ENCODE measurements at regions not wholly inside any gene's neighbourhood (a gene's known extent, or its start where the extent isn't known, plus 50 kb on each side); places are given as distances from the start of the nearest gene placed in this dataset.

- no peak for ATAC-seq
- Mint-ChIP-seq H3K4me1 (ENCODE audit: low read depth) (no peaks in the 10 kb centered on the region), H3K4me3 (no peak overlapping the region), H3K9me3 (no peaks in the 10 kb centered on the region), H3K27me3 (peaks cover 2% of the 10 kb centered on the region), H3K36me3 (ENCODE audit: low read depth) (no peaks in the 10 kb centered on the region), H3K27ac (no peak overlapping the region)
- ChIA-PET POLR2A (interaction anchor here (0.7 kb wide), 1 partner anchor 73 kb away, joined by 3 read pairs; no protein-coding TSS in a partner anchor), CTCF (no interaction called here)
- TF ChIP-seq, protein P1, sequence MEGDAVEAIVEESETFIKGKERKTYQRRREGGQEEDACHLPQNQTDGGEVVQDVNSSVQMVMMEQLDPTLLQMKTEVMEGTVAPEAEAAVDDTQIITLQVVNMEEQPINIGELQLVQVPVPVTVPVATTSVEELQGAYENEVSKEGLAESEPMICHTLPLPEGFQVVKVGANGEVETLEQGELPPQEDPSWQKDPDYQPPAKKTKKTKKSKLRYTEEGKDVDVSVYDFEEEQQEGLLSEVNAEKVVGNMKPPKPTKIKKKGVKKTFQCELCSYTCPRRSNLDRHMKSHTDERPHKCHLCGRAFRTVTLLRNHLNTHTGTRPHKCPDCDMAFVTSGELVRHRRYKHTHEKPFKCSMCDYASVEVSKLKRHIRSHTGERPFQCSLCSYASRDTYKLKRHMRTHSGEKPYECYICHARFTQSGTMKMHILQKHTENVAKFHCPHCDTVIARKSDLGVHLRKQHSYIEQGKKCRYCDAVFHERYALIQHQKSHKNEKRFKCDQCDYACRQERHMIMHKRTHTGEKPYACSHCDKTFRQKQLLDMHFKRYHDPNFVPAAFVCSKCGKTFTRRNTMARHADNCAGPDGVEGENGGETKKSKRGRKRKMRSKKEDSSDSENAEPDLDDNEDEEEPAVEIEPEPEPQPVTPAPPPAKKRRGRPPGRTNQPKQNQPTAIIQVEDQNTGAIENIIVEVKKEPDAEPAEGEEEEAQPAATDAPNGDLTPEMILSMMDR (IDR thresholded peaks at IDR 0.05) = no peak
- intact Hi-C loops (cut with micrococcal nuclease) = no loop called here
- DNase-seq = no peak
Measured at GRCh38 chr2:48888066-48888465, 132.5 kb upstream of the LHCGR start.

- no peak overlapping the region for H3K27ac Mint-ChIP-seq
- ChIA-PET CTCF (no interaction called here), POLR2A (no interaction called here)
- H3K36me3 Mint-ChIP-seq (ENCODE audit: low read depth) = no peaks in the 10 kb centered on the region
- peaks cover 2% of the 10 kb centered on the region for H3K27me3 Mint-ChIP-seq
- no peak overlapping the region for H3K4me3 Mint-ChIP-seq
- TF ChIP-seq, protein P1 (IDR thresholded peaks at IDR 0.05) = no peak
- no peaks in the 10 kb centered on the region for H3K9me3 Mint-ChIP-seq
- ATAC-seq (no peak), DNase-seq (no peak)
- H3K4me1 Mint-ChIP-seq (ENCODE audit: low read depth) = no peaks in the 10 kb centered on the region
- intact Hi-C loops (cut with micrococcal nuclease) = no loop called here
Measured at GRCh38 chr2:48886919-48887318, 131.4 kb upstream of the LHCGR start.

- ChIA-PET CTCF (no interaction called here), POLR2A (no interaction called here)
- ATAC-seq (no peak), DNase-seq (no peak)
- no peaks in the 10 kb centered on the region for H3K4me1 Mint-ChIP-seq (ENCODE audit: low read depth)
- no peaks in the 10 kb centered on the region for H3K27me3 Mint-ChIP-seq
- TF ChIP-seq, protein P1 (IDR thresholded peaks at IDR 0.05) = no peak
- intact Hi-C loops (cut with micrococcal nuclease) = no loop called here
- H3K4me3 Mint-ChIP-seq = no peak overlapping the region
- no peaks in the 10 kb centered on the region for H3K36me3 Mint-ChIP-seq (ENCODE audit: low read depth)
- H3K27ac Mint-ChIP-seq = no peak overlapping the region
- no peaks in the 10 kb centered on the region for H3K9me3 Mint-ChIP-seq
Measured at GRCh38 chr2:48885841-48886240, 130.3 kb upstream of the LHCGR start.

- no peak overlapping the region for H3K27ac Mint-ChIP-seq
- H3K36me3 Mint-ChIP-seq (ENCODE audit: low read depth) = no peaks in the 10 kb centered on the region
- H3K4me3 Mint-ChIP-seq = no peak overlapping the region
- no peaks in the 10 kb centered on the region for H3K9me3 Mint-ChIP-seq
- no peaks in the 10 kb centered on the region for H3K27me3 Mint-ChIP-seq
- no peaks in the 10 kb centered on the region for H3K4me1 Mint-ChIP-seq (ENCODE audit: low read depth)
- intact Hi-C loops (cut with micrococcal nuclease) = no loop called here
- ATAC-seq = no peak
- TF ChIP-seq, protein P1 (IDR thresholded peaks at IDR 0.05) = no peak
- ChIA-PET CTCF (no interaction called here), POLR2A (interaction anchor here (0.6 kb wide), 1 partner anchor 34 kb away, joined by 3 read pairs; no protein-coding TSS in a partner anchor)
- no peak for DNase-seq
Measured at GRCh38 chr2:48883661-48884060, 128.1 kb upstream of the LHCGR start.

- TF ChIP-seq, protein P1 (IDR thresholded peaks at IDR 0.05) = no peak
- intact Hi-C loops (cut with micrococcal nuclease) = no loop called here
- no peak for ATAC-seq
- Mint-ChIP-seq H3K27ac (no peak overlapping the region), H3K4me3 (no peak overlapping the region), H3K9me3 (no peaks in the 10 kb centered on the region), H3K36me3 (ENCODE audit: low read depth) (no peaks in the 10 kb centered on the region), H3K4me1 (ENCODE audit: low read depth) (no peaks in the 10 kb centered on the region), H3K27me3 (no peaks in the 10 kb centered on the region)
- no peak for DNase-seq
- ChIA-PET CTCF (no interaction called here), POLR2A (no interaction called here)
Measured at GRCh38 chr2:48874282-48874681, 118.8 kb upstream of the LHCGR start.

Measured in activated CD8-positive, alpha-beta T cell treated with anti-CD3 and anti-CD28 coated beads for 36 hours (primary cell).